HL-60 (cell line): ENCODE measurements at regions not wholly inside any gene's neighbourhood (a gene's known extent, or its start where the extent isn't known, plus 50 kb on each side); places are given as distances from the start of the nearest gene placed in this dataset.

Experiments used
- DNase-seq, 2 experiments: peaks; one replicate each; pipeline ENCODE4 v3.0.0-alpha.2; 2010 to 2020; ENCODE audit warnings: low read depth in 1 of 2, low spot score in 1 of 2
- H3K27ac ChIP-seq: fragments of 250-450 bp; sonication (Bioruptor Pico); replicated peaks from 2 replicates; pipeline ENCODE4 v1.5.1; 2020; ENCODE audit warnings: mild to moderate bottlenecking, moderate library complexity
- H3K27me3 ChIP-seq: fragments of 250-450 bp; sonication (Bioruptor Pico); 2 replicates; pipeline ENCODE4 v1.5.1; 2021; ENCODE audit warnings: mild to moderate bottlenecking, moderate library complexity; ENCODE audit not compliant: insufficient read depth, poor library complexity, severe bottlenecking
- H3K4me3 ChIP-seq: replicated peaks from 2 replicates; pipeline ENCODE4 v1.5.1; 2011; ENCODE audit warnings: mild to moderate bottlenecking, control low read depth, low read length; ENCODE audit not compliant: insufficient read depth
- CTCF ChIP-seq: IDR thresholded peaks from one replicate; pipeline ENCODE4 v1.5.1; 2011; ENCODE audit warnings: low read length, control low read depth, inconsistent platforms; ENCODE audit not compliant: insufficient read depth
- GABPA ChIP-seq: IDR thresholded peaks from 2 replicates; pipeline ENCODE4 v1.6.1; 2012; ENCODE audit warnings: low read depth
- POLR2AphosphoS5 ChIP-seq: IDR thresholded peaks from 2 replicates; pipeline ENCODE4 v1.6.1; 2012; ENCODE audit warnings: low read depth
- REST ChIP-seq: IDR thresholded peaks from 2 replicates; pipeline ENCODE4 v1.6.1; 2012; ENCODE audit warnings: low read depth; ENCODE audit not compliant: insufficient replicate concordance
- SPI1 ChIP-seq: IDR thresholded peaks from 2 replicates; pipeline ENCODE4 v1.6.1; 2012; ENCODE audit warnings: low read depth, mild to moderate bottlenecking, borderline replicate concordance

GRCh38 chr9:82367929-82368328 is 379.4 kb downstream of the SPATA31D1 start:
- H3K4me3 ChIP-seq: no peak overlapping the region
- no peaks in the 10 kb centered on the region for H3K27me3 ChIP-seq
- H3K27ac ChIP-seq: no peak overlapping the region
- no peak for DNase-seq
- TF ChIP-seq SPI1 (no peak), GABPA (no peak), CTCF (no peak), POLR2AphosphoS5 (no peak), REST (no peak)

- TF ChIP-seq SPI1: no peak
- TF ChIP-seq POLR2AphosphoS5: no peak
- TF ChIP-seq GABPA: no peak
- no peak for TF ChIP-seq CTCF
- no peak for TF ChIP-seq REST
- H3K27ac ChIP-seq: no peak overlapping the region
- no peaks in the 10 kb centered on the region for H3K27me3 ChIP-seq
- no peak overlapping the region for H3K4me3 ChIP-seq
- DNase-seq: no peak
Measured at GRCh38 chr9:82369251-82369945, 380.8 kb downstream of the SPATA31D1 start.

GRCh38 chr9:82375041-82375440 is 386.5 kb downstream of the SPATA31D1 start:
- H3K27ac ChIP-seq: no peak overlapping the region
- no peaks in the 10 kb centered on the region for H3K27me3 ChIP-seq
- DNase-seq: no peak
- no peak overlapping the region for H3K4me3 ChIP-seq
- TF ChIP-seq CTCF (no peak), GABPA (no peak), POLR2AphosphoS5 (no peak), REST (no peak), SPI1 (no peak)
